ENCODE measurements at regions not wholly inside any gene's neighbourhood (a gene's known extent, or its start where the extent isn't known, plus 50 kb on each side); places are given as distances from the start of the nearest gene placed in this dataset.

DNA sequence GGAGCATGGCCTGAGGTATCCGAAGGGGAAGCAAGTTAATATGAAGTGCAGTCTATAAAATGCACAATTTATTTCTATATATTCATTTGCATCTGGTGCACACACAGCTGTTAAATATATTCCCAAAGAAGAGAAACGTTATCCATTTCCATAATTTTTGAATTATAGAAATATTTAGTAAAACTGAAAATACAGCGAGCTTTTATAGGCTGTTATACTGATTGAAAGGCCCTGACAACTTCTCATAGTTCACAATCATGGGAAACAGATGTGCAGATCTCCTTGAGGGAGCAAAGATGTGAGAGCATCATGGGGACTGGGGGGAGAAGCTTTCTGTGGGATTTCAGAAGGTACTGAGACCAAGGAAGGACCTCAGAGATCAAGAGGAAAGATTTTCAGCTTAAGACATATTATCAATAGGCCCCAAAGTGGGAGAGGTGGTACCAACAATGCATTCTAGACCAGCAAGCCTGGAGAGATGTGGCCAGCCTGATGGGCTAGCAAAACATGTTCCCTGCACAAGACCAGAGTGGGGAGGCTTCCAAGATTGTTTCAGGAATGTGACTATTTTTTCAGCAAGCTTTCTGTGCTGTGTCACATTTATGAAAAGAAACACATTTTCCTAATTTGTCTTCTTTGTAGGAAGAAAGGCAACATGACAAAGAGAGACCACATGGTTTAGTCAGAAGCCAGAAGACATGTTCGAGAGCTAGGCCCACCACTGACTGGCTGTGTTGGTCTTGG, 256.0 kb upstream of the SFRP2 start:
- Histone ChIP-seq H3T11ph (ENCODE audit: low read length) (no peak overlapping the region), H2BK12ac (ENCODE audit: insufficient read length, low read depth, low read length) (no peak overlapping the region), H2BK20ac (ENCODE audit: low read depth, low read length, poor library complexity, severe bottlenecking) (no peak overlapping the region), H4K20me1 (ENCODE audit: control insufficient read depth, insufficient read depth, insufficient read length) (no peaks in the 10 kb centered on the region), H3K56ac (ENCODE audit: insufficient read length, low read depth, low read length) (no peak overlapping the region), H3K18ac (ENCODE audit: insufficient read length, low read depth, low read length) (no peak overlapping the region), H3K9me3 (ENCODE audit: control insufficient read depth, low read depth, low read length) (no peaks in the 10 kb centered on the region), H3K79me2 (ENCODE audit: insufficient read depth, low read length) (no peaks in the 10 kb centered on the region), H4K91ac (ENCODE audit: insufficient read length, low read depth, low read length) (no peak overlapping the region), H2BK5ac (ENCODE audit: insufficient read length, low read length) (no peak overlapping the region), H3K23ac (ENCODE audit: insufficient read length, low read depth, low read length) (no peak overlapping the region), H3K4ac (ENCODE audit: low read depth, low read length) (no peak overlapping the region), H3K27ac (ENCODE audit: insufficient read length, low read depth, low read length) (no peak overlapping the region), H3K14ac (ENCODE audit: insufficient read depth, low read length) (no peak overlapping the region), H2BK15ac (ENCODE audit: low read depth, low read length) (no peak overlapping the region), H2AK5ac (ENCODE audit: insufficient read length, low read length) (no peak overlapping the region), H3K9ac (ENCODE audit: extremely low read depth, insufficient read length, low read length) (no peak overlapping the region), H3K23me2 (ENCODE audit: insufficient read length, low read depth, low read length, poor library complexity, severe bottlenecking) (no peaks in the 10 kb centered on the region), H4K5ac (ENCODE audit: insufficient read length, low read depth, low read length) (no peak overlapping the region), H3K79me1 (ENCODE audit: insufficient read depth, low read depth, low read length, poor library complexity, severe bottlenecking) (no peaks in the 10 kb centered on the region), H2BK120ac (ENCODE audit: low read depth, low read length, poor library complexity, severe bottlenecking) (no peak overlapping the region), H4K8ac (replicated peaks; ENCODE audit: insufficient read length, low read depth, low read length) (no peak overlapping the region), H3K4me1 (ENCODE audit: insufficient read depth, low read length) (no peaks in the 10 kb centered on the region; the same call in 1 of the 2 replicates), H3K27me3 (ENCODE audit: insufficient read depth, low read length) (no peaks in the 10 kb centered on the region), H3K4me2 (ENCODE audit: insufficient read depth, insufficient read length, low read length) (no peak overlapping the region), H2AFZ (ENCODE audit: low read length) (no peak overlapping the region)
- no CpG with 5 or more reads among the region's 4 CpGs for WGBS (ENCODE audit: extremely low coverage, insufficient read length, low lambda C conversion rate)
- Mint-ChIP-seq H3K4me3 (no peak overlapping the region), H3K27me3 (ENCODE audit: low read depth) (no peaks in the 10 kb centered on the region), H3K36me3 (ENCODE audit: insufficient read depth in 1 of 3, low read depth in 3 of 3) (peaks cover 0 to 6% (median 0%) of the 10 kb centered on the region in 3 experiments; a peak in 2 of 7 replicates), H3K9me3 (no peaks in the 10 kb centered on the region; a peak in 2 of 5 replicates), H3K4me1 (peaks cover 15 to 17% of the 10 kb centered on the region in 2 experiments; a peak in 3 of 4 replicates), H3K27ac (no peak overlapping the region)
- TF ChIP-seq, protein P1, sequence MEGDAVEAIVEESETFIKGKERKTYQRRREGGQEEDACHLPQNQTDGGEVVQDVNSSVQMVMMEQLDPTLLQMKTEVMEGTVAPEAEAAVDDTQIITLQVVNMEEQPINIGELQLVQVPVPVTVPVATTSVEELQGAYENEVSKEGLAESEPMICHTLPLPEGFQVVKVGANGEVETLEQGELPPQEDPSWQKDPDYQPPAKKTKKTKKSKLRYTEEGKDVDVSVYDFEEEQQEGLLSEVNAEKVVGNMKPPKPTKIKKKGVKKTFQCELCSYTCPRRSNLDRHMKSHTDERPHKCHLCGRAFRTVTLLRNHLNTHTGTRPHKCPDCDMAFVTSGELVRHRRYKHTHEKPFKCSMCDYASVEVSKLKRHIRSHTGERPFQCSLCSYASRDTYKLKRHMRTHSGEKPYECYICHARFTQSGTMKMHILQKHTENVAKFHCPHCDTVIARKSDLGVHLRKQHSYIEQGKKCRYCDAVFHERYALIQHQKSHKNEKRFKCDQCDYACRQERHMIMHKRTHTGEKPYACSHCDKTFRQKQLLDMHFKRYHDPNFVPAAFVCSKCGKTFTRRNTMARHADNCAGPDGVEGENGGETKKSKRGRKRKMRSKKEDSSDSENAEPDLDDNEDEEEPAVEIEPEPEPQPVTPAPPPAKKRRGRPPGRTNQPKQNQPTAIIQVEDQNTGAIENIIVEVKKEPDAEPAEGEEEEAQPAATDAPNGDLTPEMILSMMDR (conservative IDR thresholded peaks at IDR 0.05), result no peak
- no peak for DNase-seq

Measured in H9 (cell line).